Gastroesophageal sphincter (tissue), 4 donors: ENCODE measurements at regions not wholly inside any gene's neighbourhood (a gene's known extent, or its start where the extent isn't known, plus 50 kb on each side); places are given as distances from the start of the nearest gene placed in this dataset.

Experiments
- ATAC-seq: fragments of 150-250 bp; one replicate; pipeline ENCODE4 v1.9.1; 2016; ENCODE audit warnings: mild to moderate bottlenecking, moderate library complexity
- H3K27ac ChIP-seq, 4 donors: fragments of 200-600 bp; sonication (generic) in 3 of 4; 1 replicate in 3 of 4; 2 replicates in 1 of 4; pipeline ENCODE4 v1.5.1; 2016 to 2019
- H3K27me3 ChIP-seq: fragments of 200-600 bp; sonication (generic); one replicate; pipeline ENCODE4 v1.5.1; 2019
- H3K36me3 ChIP-seq, 2 donors: fragments of 200-600 bp; sonication (generic); one replicate each; pipeline ENCODE4 v1.5.1; 2019; ENCODE audit warnings: control low read depth in 1 of 2
- H3K4me1 ChIP-seq, 3 donors: fragments of 200-600 bp; sonication (generic); 1 replicate in 2 of 3; 2 replicates in 1 of 3; pipeline ENCODE4 v1.5.1; 2016 to 2019; ENCODE audit warnings: control low read depth in 2 of 3
- H3K4me3 ChIP-seq, 2 donors: fragments of 200-600 bp; sonication (generic); one replicate each; pipeline ENCODE4 v1.5.1; 2019; ENCODE audit warnings: mild to moderate bottlenecking in 1 of 2, moderate library complexity in 1 of 2
- H3K9me3 ChIP-seq, 3 donors: fragments of 200-600 bp; sonication (generic); one replicate each; pipeline ENCODE4 v1.5.1; 2017 to 2019; ENCODE audit warnings: control low read depth in 2 of 3
- CTCF ChIP-seq, 4 experiments: fragments of 200-600 bp in 2 of 4; fragments of 450-650 bp in 2 of 4; sonication (generic) in 1 of 4; IDR thresholded peaks; one replicate each; pipeline ENCODE4 v1.5.1; 2017 to 2019; ENCODE audit warnings: antibody characterized with exemption in 4 of 4, mild to moderate bottlenecking in 2 of 4, moderate library complexity in 2 of 4
- EP300 ChIP-seq: sonication (generic); formaldehyde crosslinking; IDR thresholded peaks from one replicate; pipeline ENCODE4 v1.6.1; 2017; ENCODE audit warnings: antibody characterized with exemption, mild to moderate bottlenecking
- POLR2A ChIP-seq, 2 donors: fragments of 450-650 bp; IDR thresholded peaks; one replicate each; pipeline ENCODE4 v1.6.1; 2017; ENCODE audit warnings: antibody characterized with exemption in 2 of 2, mild to moderate bottlenecking in 2 of 2, moderate library complexity in 1 of 2
- POLR2AphosphoS5 ChIP-seq: sonication (generic); formaldehyde crosslinking; IDR thresholded peaks from one replicate; pipeline ENCODE4 v1.6.1; 2017; ENCODE audit warnings: antibody characterized with exemption
- WGBS, 2 donors: methylation state at CpG; one replicate each; pipeline ENCODE4 v1.1.5; 2018; ENCODE audit warnings: low coverage in 1 of 2; 5-methylcytosine and 5-hydroxymethylcytosine counted together

GRCh38 chr1:111045033-111045722, 81.5 kb upstream of the LRIF1 start:
- Histone ChIP-seq H3K4me3 (no peak overlapping the region), H3K4me1 (no peaks in the 10 kb centered on the region), H3K36me3 (no peaks in the 10 kb centered on the region), H3K9me3 (peaks cover 0 to 28% (median 0%) of the 10 kb centered on the region in 3 donors), H3K27ac (no peak overlapping the region), H3K27me3 (no peaks in the 10 kb centered on the region)
- 30 to 63% methylated on average over 1 to 2 of the region's 2 CpGs for WGBS, 2 donors
- ATAC-seq, result no peak
- TF ChIP-seq EP300 (no peak), POLR2AphosphoS5 (no peak), CTCF (IDR thresholded peaks at IDR 0.05) (no peak), POLR2A (IDR thresholded peaks at IDR 0.05) (no peak)

GRCh38 chr1:111032295-111032897, 68.7 kb upstream of the LRIF1 start:
- H3K4me3 ChIP-seq, result no peak overlapping the region
- peaks cover 3% of the 10 kb centered on the region for H3K27me3 ChIP-seq
- H3K36me3 ChIP-seq, result no peaks in the 10 kb centered on the region
- ATAC-seq, result no peak
- no peak for TF ChIP-seq EP300
- peak; percentile 37 to 70 (median 44) for TF ChIP-seq CTCF (IDR thresholded peaks at IDR 0.05)
- H3K27ac ChIP-seq, result no peak overlapping the region
- H3K4me1 ChIP-seq, result no peaks in the 10 kb centered on the region
- H3K9me3 ChIP-seq, result peaks cover 0 to 35% (median 0%) of the 10 kb centered on the region in 3 donors
- WGBS, 2 donors, result 23% methylated on average over 8 to 9 of the region's 9 CpGs

GRCh38 chr1:111030590-111030989, 66.9 kb upstream of the LRIF1 start:
- TF ChIP-seq POLR2A (IDR thresholded peaks at IDR 0.05) (no peak), CTCF (IDR thresholded peaks at IDR 0.05) (peak in 3 of 4 experiments; percentile 7 to 46 (median 19))
- Histone ChIP-seq H3K27me3 (peaks cover 3% of the 10 kb centered on the region), H3K4me1 (no peaks in the 10 kb centered on the region), H3K27ac (no peak overlapping the region), H3K36me3 (no peaks in the 10 kb centered on the region), H3K4me3 (no peak overlapping the region), H3K9me3 (peaks cover 0 to 19% (median 0%) of the 10 kb centered on the region in 3 donors)
- no peak for ATAC-seq
- 21 to 27% methylated on average over 1 of the region's 1 CpG for WGBS, 2 donors

GRCh38 chr1:111025109-111025508, 61.4 kb upstream of the LRIF1 start:
- no peak overlapping the region for H3K4me3 ChIP-seq
- no peak for ATAC-seq
- H3K27me3 ChIP-seq, result no peaks in the 10 kb centered on the region
- H3K36me3 ChIP-seq, result no peaks in the 10 kb centered on the region
- WGBS, 2 donors, result 59 to 78% methylated on average over 3 to 4 of the region's 4 CpGs
- no peak overlapping the region for H3K27ac ChIP-seq
- H3K9me3 ChIP-seq, result no peaks in the 10 kb centered on the region
- no peaks in the 10 kb centered on the region for H3K4me1 ChIP-seq
- TF ChIP-seq POLR2A (IDR thresholded peaks at IDR 0.05), result no peak
- TF ChIP-seq EP300, result no peak
- TF ChIP-seq CTCF (IDR thresholded peaks at IDR 0.05), result no peak

- WGBS, 2 donors, result 40 to 45% methylated on average over 2 to 3 of the region's 3 CpGs
- no peak for ATAC-seq
- Histone ChIP-seq H3K4me3 (no peak overlapping the region), H3K27ac (no peak overlapping the region), H3K9me3 (peaks cover 0 to 37% (median 0%) of the 10 kb centered on the region in 3 donors), H3K27me3 (peaks cover 7% of the 10 kb centered on the region), H3K36me3 (no peaks in the 10 kb centered on the region), H3K4me1 (no peaks in the 10 kb centered on the region)
- no peak for TF ChIP-seq CTCF (IDR thresholded peaks at IDR 0.05)
- TF ChIP-seq POLR2A (IDR thresholded peaks at IDR 0.05), result no peak
- TF ChIP-seq POLR2AphosphoS5, result no peak
- TF ChIP-seq EP300, result no peak
Observed at GRCh38 chr1:111015222-111015621, 51.5 kb upstream of the LRIF1 start.
